NCI-H2196 treated with DMSO at 0.1 percent for 48 hours (cell line): ENCODE measurements at regions not wholly inside any gene's neighbourhood (a gene's known extent, or its start where the extent isn't known, plus 50 kb on each side); places are given as distances from the start of the nearest gene placed in this dataset.

ENCODE experiments used
- DNase-seq: peaks from one replicate; lab custom pipeline; 2025; ENCODE audit not compliant: unreplicated experiment; lab: John Stamatoyannopoulos, UW

- DNase-seq, result no peak
These were observed 402.8 kb upstream of the JAG1 start for GRCh38 chr20:11076434-11077105.

GRCh38 chr20:11077226-11077625, 403.4 kb upstream of the JAG1 start:
- no peak for DNase-seq

- no peak for DNase-seq
These were observed 406.2 kb upstream of the JAG1 start for GRCh38 chr20:11080010-11080409.

- no peak for DNase-seq
These were observed 407.1 kb upstream of the JAG1 start for GRCh38 chr20:11080781-11081377.

- no peak for DNase-seq
These were observed 410.0 kb upstream of the JAG1 start for GRCh38 chr20:11083841-11084240.

GRCh38 chr20:11084508-11084907, 410.7 kb upstream of the JAG1 start:
- no peak for DNase-seq

- no peak for DNase-seq
These were observed 413.2 kb upstream of the JAG1 start for GRCh38 chr20:11086970-11087369.

GRCh38 chr20:11090751-11091150, 417.0 kb upstream of the JAG1 start:
- no peak for DNase-seq

- no peak for DNase-seq
These were observed 417.7 kb upstream of the JAG1 start for GRCh38 chr20:11091511-11091910.

- no peak for DNase-seq
These were observed 418.4 kb upstream of the JAG1 start for GRCh38 chr20:11092151-11092550.

GRCh38 chr20:11094196-11094595, 420.4 kb upstream of the JAG1 start:
- no peak for DNase-seq

- DNase-seq, result no peak
These were observed 420.9 kb upstream of the JAG1 start for GRCh38 chr20:11094711-11095110.

GRCh38 chr20:11098888-11099287, 425.1 kb upstream of the JAG1 start:
- DNase-seq, result no peak

- DNase-seq, result no peak
These were observed 427.4 kb upstream of the JAG1 start for GRCh38 chr20:11101243-11101642.

GRCh38 chr20:11101696-11102095, 427.9 kb upstream of the JAG1 start:
- no peak for DNase-seq

GRCh38 chr20:11103866-11104265, 430.1 kb upstream of the JAG1 start:
- DNase-seq, result no peak

- no peak for DNase-seq
These were observed 434.5 kb upstream of the JAG1 start for GRCh38 chr20:11108102-11108810.

- DNase-seq, result no peak
These were observed 436.7 kb upstream of the JAG1 start for GRCh38 chr20:11110535-11110934.

- no peak for DNase-seq
These were observed 437.4 kb upstream of the JAG1 start for GRCh38 chr20:11111191-11111590.

- DNase-seq, result peak; percentile 67
These were observed 439.0 kb upstream of the JAG1 start for GRCh38 chr20:11112832-11113231.

GRCh38 chr20:11114382-11114781, 440.6 kb upstream of the JAG1 start:
- no peak for DNase-seq

- DNase-seq, result no peak
These were observed 444.2 kb upstream of the JAG1 start for GRCh38 chr20:11117808-11118528.
